Left colon (tissue), 2 donors: ENCODE measurements at regions not wholly inside any gene's neighbourhood (a gene's known extent, or its start where the extent isn't known, plus 50 kb on each side); places are given as distances from the start of the nearest gene placed in this dataset.
"Not testable (repeated sequence)": the region's sequence is repeated elsewhere in the genome, so short reads cannot be mapped to it uniquely, and the experiment has no call there.

Experiments used
- ATAC-seq: fragments of 200-7000 bp; cut with Tn5 transposase; one replicate; pipeline ENCODE4 v1.9.1; 2020; ENCODE audit warnings: mild to moderate bottlenecking, moderate library complexity
- DNase-seq, 2 donors: peaks; one replicate each; pipeline ENCODE4 v3.0.0-alpha.2; 2020
- intact Hi-C, 2 donors: fragments of 100-400 bp; cut with DNase I in 1 of 2; cut with micrococcal nuclease in 1 of 2; formaldehyde crosslinking; loops; one replicate each; pipeline versions ENCODE4 v1.11.2 to v1.14.0; 2022; cut with DNase I, micrococcal nuclease
- donor health status: DM: no; HTN: no; CAD: no.
- donor health status: DM: yes; HTN: yes; CAD: no.

- ATAC-seq (no peak), DNase-seq (no peak)
- intact Hi-C loops = no loop called here
Observed at GRCh38 chr11:42727879-42728278, 583.9 kb upstream of the API5 start.

GRCh38 chr11:42762348-42762747 lies 549.4 kb upstream of the API5 start:
- DNase-seq (no peak), ATAC-seq (no peak)
- intact Hi-C loops = no loop called here

GRCh38 chr11:42764936-42765335 lies 546.9 kb upstream of the API5 start:
- DNase-seq = no peak
- intact Hi-C loops = no loop called here
- no peak for ATAC-seq

- no peak for ATAC-seq
- intact Hi-C loops = no loop called here
- no peak for DNase-seq
Observed at GRCh38 chr11:42768576-42768975, 543.2 kb upstream of the API5 start.

- no peak for ATAC-seq
- DNase-seq = peak in 1 of 2 donors; percentile 4
Observed at GRCh38 chr11:42770444-42771065, 541.2 kb upstream of the API5 start.

GRCh38 chr11:42772886-42773285 lies 538.9 kb upstream of the API5 start:
- intact Hi-C loops = loop anchor here in 1 of 2 donors (10.0 kb wide), 1 partner anchor 512 kb away; no protein-coding TSS in a partner anchor
- ATAC-seq = no peak

More at GRCh38 chr11:42770444-42771065, 541.2 kb upstream of the API5 start:
- intact Hi-C loops = loop anchor here in 1 of 2 donors (10.0 kb wide), 1 partner anchor 514 kb away; no protein-coding TSS in a partner anchor

GRCh38 chr11:42773729-42774128 lies 538.1 kb upstream of the API5 start:
- no peak for DNase-seq
- intact Hi-C loops = loop anchor here in 1 of 2 donors (10.0 kb wide), 1 partner anchor 511 kb away; no protein-coding TSS in a partner anchor
- ATAC-seq = no peak

More at GRCh38 chr11:42772886-42773285, 538.9 kb upstream of the API5 start:
- no peak for DNase-seq

GRCh38 chr11:42774567-42774966 lies 537.2 kb upstream of the API5 start:
- intact Hi-C loops = loop anchor here in 1 of 2 donors (10.0 kb wide), 1 partner anchor 510 kb away; no protein-coding TSS in a partner anchor
- no peak for ATAC-seq
- DNase-seq = no peak

- intact Hi-C loops = loop anchor here in 1 of 2 donors (10.0 kb wide), 1 partner anchor 507 kb away; no protein-coding TSS in a partner anchor
- ATAC-seq = peak; percentile 45
- DNase-seq = no peak
Observed at GRCh38 chr11:42777776-42778175, 534.0 kb upstream of the API5 start.

- ATAC-seq (no peak), DNase-seq (no peak)
- intact Hi-C loops = loop anchor here in 1 of 2 donors (10.0 kb wide), 1 partner anchor 507 kb away; no protein-coding TSS in a partner anchor
Observed at GRCh38 chr11:42778193-42778592, 533.6 kb upstream of the API5 start.

GRCh38 chr11:42779555-42779954 lies 532.2 kb upstream of the API5 start:
- DNase-seq (no peak), ATAC-seq (no peak)
- intact Hi-C loops = loop anchor here in 1 of 2 donors (10.0 kb wide), 1 partner anchor 505 kb away; no protein-coding TSS in a partner anchor

GRCh38 chr11:42786981-42787380 lies 524.8 kb upstream of the API5 start:
- ATAC-seq (no peak), DNase-seq (no peak)

GRCh38 chr11:42795483-42795882 lies 516.3 kb upstream of the API5 start:
- ATAC-seq, DNase-seq, intact Hi-C loops: not testable (repeated sequence)

More at GRCh38 chr11:42786981-42787380, 524.8 kb upstream of the API5 start:
- intact Hi-C loops = no loop called here

- intact Hi-C loops = no loop called here
- ATAC-seq (no peak), DNase-seq (no peak)
Observed at GRCh38 chr11:42800041-42800440, 511.8 kb upstream of the API5 start.

- intact Hi-C loops = no loop called here
- no peak for DNase-seq
- ATAC-seq = no peak
Observed at GRCh38 chr11:42802201-42802899, 509.4 kb upstream of the API5 start.

GRCh38 chr11:42806191-42806590 lies 505.6 kb upstream of the API5 start:
- intact Hi-C loops = no loop called here
- no peak for DNase-seq
- no peak for ATAC-seq

- DNase-seq (no peak), ATAC-seq (no peak)
Observed at GRCh38 chr11:42812361-42812760, 499.4 kb upstream of the API5 start.

GRCh38 chr11:42812960-42813359 lies 498.8 kb upstream of the API5 start:
- intact Hi-C loops = no loop called here
- DNase-seq = no peak
- ATAC-seq = no peak

More at GRCh38 chr11:42812361-42812760, 499.4 kb upstream of the API5 start:
- intact Hi-C loops = no loop called here

- ATAC-seq = no peak
- DNase-seq = no peak
- intact Hi-C loops = no loop called here
Observed at GRCh38 chr11:42816471-42816870, 495.3 kb upstream of the API5 start.

GRCh38 chr11:42819126-42819525 lies 492.7 kb upstream of the API5 start:
- ATAC-seq = no peak
- intact Hi-C loops = no loop called here
- no peak for DNase-seq
